ENCODE measurements at regions not wholly inside any gene's neighbourhood (a gene's known extent, or its start where the extent isn't known, plus 50 kb on each side); places are given as distances from the start of the nearest gene placed in this dataset.

- no peaks in the 10 kb centered on the region for H3K9me3 Mint-ChIP-seq
These were observed 781.0 kb upstream of the GJE1 start for GRCh38 chr6:141351721-141352120.

DNA sequence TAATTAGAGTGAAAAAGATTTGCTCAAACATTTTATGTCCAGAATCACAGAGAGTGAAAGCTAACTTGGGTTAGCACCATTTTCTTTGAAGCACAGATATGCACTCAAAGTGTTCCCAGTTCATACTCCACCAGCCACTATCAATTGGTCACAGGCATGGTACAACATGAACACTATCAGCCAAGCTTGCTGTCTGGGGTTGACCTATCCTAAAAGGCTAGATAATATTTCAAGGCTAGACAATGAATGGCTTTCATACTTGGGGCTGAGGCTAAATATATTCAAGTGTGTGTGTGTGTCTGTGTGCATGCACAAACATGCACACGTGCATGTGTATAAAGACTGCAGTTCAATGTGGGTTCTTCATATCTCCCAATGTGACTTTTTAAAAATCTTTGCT is 783.0 kb upstream of the GJE1 start:
- no peak overlapping the region for H3K4me3 Mint-ChIP-seq
- H3K27me3 Mint-ChIP-seq (ENCODE audit: insufficient read depth) = no peaks in the 10 kb centered on the region
- H3K4me1 Mint-ChIP-seq (ENCODE audit: low read depth) = no peaks in the 10 kb centered on the region; the same call in 1 of the 2 replicates
- no peaks in the 10 kb centered on the region for H3K9me3 Mint-ChIP-seq
- H3K36me3 Mint-ChIP-seq (ENCODE audit: low read depth) = no peaks in the 10 kb centered on the region
- DNase-seq = no peak
- H3K27ac Mint-ChIP-seq = no peak overlapping the region
- no peak for TF ChIP-seq CTCF (IDR thresholded peaks at IDR 0.05)

More at GRCh38 chr6:141351721-141352120, 781.0 kb upstream of the GJE1 start:
- TF ChIP-seq CTCF (IDR thresholded peaks at IDR 0.05) = no peak
- H3K4me1 Mint-ChIP-seq (ENCODE audit: low read depth) = no peaks in the 10 kb centered on the region; the same call in 1 of the 2 replicates
- H3K36me3 Mint-ChIP-seq (ENCODE audit: low read depth) = peaks cover 2% of the 10 kb centered on the region
- no peak overlapping the region; the same call in 1 of the 2 replicates for H3K27ac Mint-ChIP-seq
- no peak for DNase-seq
- H3K27me3 Mint-ChIP-seq (ENCODE audit: insufficient read depth) = no peaks in the 10 kb centered on the region
- H3K4me3 Mint-ChIP-seq = no peak overlapping the region

GRCh38 chr6:141347906-141348492 is 784.7 kb upstream of the GJE1 start:
- TF ChIP-seq CTCF (IDR thresholded peaks at IDR 0.05) = no peak
- no peak overlapping the region for H3K27ac Mint-ChIP-seq
- no peak overlapping the region for H3K4me3 Mint-ChIP-seq
- no peaks in the 10 kb centered on the region for H3K9me3 Mint-ChIP-seq
- H3K36me3 Mint-ChIP-seq (ENCODE audit: low read depth) = no peaks in the 10 kb centered on the region
- H3K27me3 Mint-ChIP-seq (ENCODE audit: insufficient read depth) = no peaks in the 10 kb centered on the region
- H3K4me1 Mint-ChIP-seq (ENCODE audit: low read depth) = no peaks in the 10 kb centered on the region; the same call in 1 of the 2 replicates
- DNase-seq = no peak

DNA sequence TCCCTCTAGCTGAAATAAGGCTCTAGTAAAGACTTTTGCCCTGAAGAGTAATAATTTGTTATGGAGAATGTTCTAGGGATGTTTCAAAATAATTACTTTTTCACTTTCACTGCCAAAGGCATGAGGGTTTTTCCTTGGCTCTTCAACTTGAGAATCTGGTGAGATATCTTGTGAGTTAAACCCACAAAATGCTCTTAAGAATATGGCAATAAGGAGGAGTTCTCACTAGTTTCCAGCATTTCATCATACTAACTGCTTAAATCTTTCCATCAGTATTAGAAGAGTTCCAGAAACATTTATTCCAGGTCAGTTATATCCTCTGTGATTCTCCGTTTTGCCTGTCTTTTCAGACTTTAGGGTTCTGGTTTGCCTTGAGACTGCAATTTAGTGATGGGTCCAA is 785.6 kb upstream of the GJE1 start:
- TF ChIP-seq CTCF (IDR thresholded peaks at IDR 0.05) = no peak
- H3K9me3 Mint-ChIP-seq = no peaks in the 10 kb centered on the region
- H3K4me1 Mint-ChIP-seq (ENCODE audit: low read depth) = no peaks in the 10 kb centered on the region; the same call in 1 of the 2 replicates
- DNase-seq = no peak
- no peaks in the 10 kb centered on the region for H3K36me3 Mint-ChIP-seq (ENCODE audit: low read depth)
- H3K27me3 Mint-ChIP-seq (ENCODE audit: insufficient read depth) = no peaks in the 10 kb centered on the region
- H3K4me3 Mint-ChIP-seq = no peak overlapping the region
- no peak overlapping the region for H3K27ac Mint-ChIP-seq

- Mint-ChIP-seq H3K4me1 (ENCODE audit: low read depth) (no peaks in the 10 kb centered on the region; the same call in 1 of the 2 replicates), H3K27ac (no peak overlapping the region), H3K27me3 (ENCODE audit: insufficient read depth) (no peaks in the 10 kb centered on the region), H3K9me3 (no peaks in the 10 kb centered on the region), H3K4me3 (no peak overlapping the region), H3K36me3 (ENCODE audit: low read depth) (no peaks in the 10 kb centered on the region)
- DNase-seq = no peak
- no peak for TF ChIP-seq CTCF (IDR thresholded peaks at IDR 0.05)
These were observed 786.2 kb upstream of the GJE1 start for GRCh38 chr6:141346535-141346934.

Data from HFFc6 (cell line).